Subcutaneous abdominal adipose tissue (tissue), 5 donors: ENCODE measurements at regions not wholly inside any gene's neighbourhood (a gene's known extent, or its start where the extent isn't known, plus 50 kb on each side); places are given as distances from the start of the nearest gene placed in this dataset.
"Not testable (repeated sequence)": the region's sequence is repeated elsewhere in the genome, so short reads cannot be mapped to it uniquely, and the experiment has no call there.

ENCODE experiments used
- H3K27ac ChIP-seq: one replicate; pipeline ENCODE4 v1.7.0; 2013; ENCODE audit warnings: low read depth, mild to moderate bottlenecking, inconsistent platforms, low read length, moderate library complexity
- H3K27me3 ChIP-seq, 5 donors: one replicate each; pipeline ENCODE4 v1.7.0; 2013; ENCODE audit warnings: low read length in 5 of 5, inconsistent platforms in 1 of 5; ENCODE audit not compliant: control insufficient read depth in 5 of 5, insufficient read depth in 4 of 5
- H3K36me3 ChIP-seq, 5 donors: one replicate each; pipeline ENCODE4 v1.7.0; 2013; ENCODE audit warnings: low read length in 5 of 5; ENCODE audit not compliant: control insufficient read depth in 5 of 5, insufficient read depth in 5 of 5
- H3K4me1 ChIP-seq, 5 donors: one replicate each; pipeline ENCODE4 v1.7.0; 2013; ENCODE audit warnings: low read length in 5 of 5, mild to moderate bottlenecking in 3 of 5, moderate library complexity in 1 of 5; ENCODE audit not compliant: control insufficient read depth in 5 of 5, insufficient read depth in 5 of 5
- H3K4me3 ChIP-seq, 5 donors: one replicate each; pipeline ENCODE4 v1.7.0; 2013; ENCODE audit warnings: low read length in 5 of 5, low read depth in 1 of 5
- H3K9ac ChIP-seq, 5 donors: one replicate each; pipeline ENCODE4 v1.7.0; 2013; ENCODE audit warnings: low read length in 5 of 5, mild to moderate bottlenecking in 4 of 5, moderate library complexity in 3 of 5
- H3K9me3 ChIP-seq, 5 donors: one replicate each; pipeline ENCODE4 v1.7.0; 2013; ENCODE audit warnings: low read length in 5 of 5; ENCODE audit not compliant: control insufficient read depth in 5 of 5
- donor health status: healthy.
- donor health status: healthy.
- donor health status: healthy.
- donor health status: healthy.
- donor health status: healthy.

- H3K9ac ChIP-seq: no peak overlapping the region
- H3K27ac ChIP-seq: no peak overlapping the region
- no peaks in the 10 kb centered on the region for H3K4me1 ChIP-seq
- H3K9me3 ChIP-seq: no peaks in the 10 kb centered on the region
- no peaks in the 10 kb centered on the region for H3K36me3 ChIP-seq
- H3K4me3 ChIP-seq: no peak overlapping the region
- H3K27me3 ChIP-seq: peaks cover 3 to 20% (median 11%) of the 10 kb centered on the region in 5 donors
These were observed 177.6 kb downstream of the IRF8 start for GRCh38 chr16:86076606-86077005.

GRCh38 chr16:86077243-86077940 is 178.4 kb downstream of the IRF8 start:
- Histone ChIP-seq H3K27me3 (peaks cover 3 to 24% (median 11%) of the 10 kb centered on the region in 5 donors), H3K27ac (no peak overlapping the region), H3K9me3 (no peaks in the 10 kb centered on the region), H3K36me3 (no peaks in the 10 kb centered on the region), H3K9ac (no peak overlapping the region), H3K4me1 (no peaks in the 10 kb centered on the region), H3K4me3 (no peak overlapping the region)

GRCh38 chr16:86078121-86078600 is 179.2 kb downstream of the IRF8 start:
- Histone ChIP-seq H3K4me3 (no peak overlapping the region), H3K9ac (no peak overlapping the region), H3K27ac (no peak overlapping the region), H3K9me3 (no peaks in the 10 kb centered on the region), H3K27me3 (peaks cover 3 to 29% (median 12%) of the 10 kb centered on the region in 5 donors), H3K4me1 (no peaks in the 10 kb centered on the region), H3K36me3 (no peaks in the 10 kb centered on the region)

- H3K36me3 ChIP-seq, H3K9ac ChIP-seq, H3K27ac ChIP-seq, H3K4me1 ChIP-seq, H3K4me3 ChIP-seq, H3K9me3 ChIP-seq: not testable (repeated sequence)
- peaks cover 5 to 29% (median 17%) of the 10 kb centered on the region in 5 donors for H3K27me3 ChIP-seq
These were observed 179.7 kb downstream of the IRF8 start for GRCh38 chr16:86078711-86079110.

GRCh38 chr16:86079255-86079885 is 180.4 kb downstream of the IRF8 start:
- H3K4me1 ChIP-seq: no peaks in the 10 kb centered on the region
- peaks cover 5 to 29% (median 17%) of the 10 kb centered on the region in 5 donors for H3K27me3 ChIP-seq
- no peaks in the 10 kb centered on the region for H3K9me3 ChIP-seq
- H3K36me3 ChIP-seq: no peaks in the 10 kb centered on the region
- no peak overlapping the region for H3K27ac ChIP-seq
- H3K9ac ChIP-seq: no peak overlapping the region
- H3K4me3 ChIP-seq: no peak overlapping the region

GRCh38 chr16:86080131-86080875 is 181.3 kb downstream of the IRF8 start:
- peaks cover 5 to 34% (median 17%) of the 10 kb centered on the region in 5 donors for H3K27me3 ChIP-seq
- no peaks in the 10 kb centered on the region for H3K4me1 ChIP-seq
- no peak overlapping the region for H3K27ac ChIP-seq
- no peaks in the 10 kb centered on the region for H3K9me3 ChIP-seq
- H3K4me3 ChIP-seq: no peak overlapping the region
- H3K9ac ChIP-seq: no peak overlapping the region
- no peaks in the 10 kb centered on the region for H3K36me3 ChIP-seq

GRCh38 chr16:86080982-86081381 is 182.0 kb downstream of the IRF8 start:
- Histone ChIP-seq H3K36me3 (no peaks in the 10 kb centered on the region), H3K27ac (no peak overlapping the region), H3K4me3 (no peak overlapping the region), H3K9ac (no peak overlapping the region), H3K27me3 (peaks cover 5 to 32% (median 17%) of the 10 kb centered on the region in 5 donors), H3K9me3 (no peaks in the 10 kb centered on the region), H3K4me1 (no peaks in the 10 kb centered on the region)

- Histone ChIP-seq H3K4me3 (no peak overlapping the region), H3K36me3 (no peaks in the 10 kb centered on the region), H3K4me1 (no peaks in the 10 kb centered on the region), H3K27ac (no peak overlapping the region), H3K9ac (no peak overlapping the region), H3K9me3 (no peaks in the 10 kb centered on the region), H3K27me3 (peaks cover 5 to 31% (median 17%) of the 10 kb centered on the region in 5 donors)
These were observed 183.6 kb downstream of the IRF8 start for GRCh38 chr16:86082418-86083030.

GRCh38 chr16:86083382-86084002 is 184.5 kb downstream of the IRF8 start:
- no peaks in the 10 kb centered on the region for H3K4me1 ChIP-seq
- H3K27ac ChIP-seq: no peak overlapping the region
- no peak overlapping the region for H3K4me3 ChIP-seq
- H3K9me3 ChIP-seq: no peaks in the 10 kb centered on the region
- H3K36me3 ChIP-seq: no peaks in the 10 kb centered on the region
- no peak overlapping the region for H3K9ac ChIP-seq
- H3K27me3 ChIP-seq: peaks cover 5 to 33% (median 17%) of the 10 kb centered on the region in 5 donors
